ENCODE measurements at regions not wholly inside any gene's neighbourhood (a gene's known extent, or its start where the extent isn't known, plus 50 kb on each side); places are given as distances from the start of the nearest gene placed in this dataset.

DNA sequence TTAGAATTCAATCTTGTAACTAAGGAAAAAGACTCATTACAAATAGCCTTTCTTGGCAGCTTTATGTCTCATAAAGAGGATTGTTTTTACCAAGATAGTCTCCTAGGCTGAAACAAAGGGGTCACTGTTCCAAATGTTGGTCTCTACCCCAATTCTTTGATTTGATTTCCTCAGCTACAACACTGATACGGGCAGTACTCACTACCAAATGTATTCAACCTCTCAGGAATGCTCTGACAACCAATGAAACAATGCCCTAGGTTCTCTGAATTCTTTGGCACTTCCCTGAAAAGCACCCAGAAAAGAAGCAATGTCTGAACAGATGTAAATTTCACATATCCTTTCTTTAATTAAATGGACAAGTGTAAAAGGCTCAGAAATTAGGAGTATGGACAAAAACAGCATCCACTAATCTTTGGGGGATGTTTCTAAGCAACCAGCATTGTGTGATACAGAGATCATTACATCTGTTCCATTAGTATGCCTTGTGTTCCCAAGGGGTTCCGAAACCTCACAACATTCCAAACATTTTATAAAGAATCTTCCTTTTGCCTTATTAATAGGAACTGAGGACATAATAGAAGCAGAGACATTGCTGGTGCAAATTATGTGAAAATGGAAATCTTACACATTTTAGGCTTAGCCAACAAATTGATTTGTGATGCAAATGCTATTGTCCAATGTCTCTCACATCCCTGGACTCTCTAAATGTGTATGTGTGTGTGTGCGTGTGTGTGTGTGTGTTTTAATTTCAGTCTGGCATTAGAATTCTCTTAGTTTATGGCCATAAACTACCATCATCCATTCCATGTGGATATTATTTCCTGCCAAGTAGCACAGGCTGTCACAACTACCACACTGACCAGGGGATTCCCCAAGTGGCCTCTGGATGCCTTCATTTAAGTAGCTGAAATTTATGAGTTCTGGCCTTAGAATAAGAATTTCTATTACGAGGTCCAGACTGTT is 276.0 kb downstream of the MTX2 start:
- no peak for DNase-seq

DNA sequence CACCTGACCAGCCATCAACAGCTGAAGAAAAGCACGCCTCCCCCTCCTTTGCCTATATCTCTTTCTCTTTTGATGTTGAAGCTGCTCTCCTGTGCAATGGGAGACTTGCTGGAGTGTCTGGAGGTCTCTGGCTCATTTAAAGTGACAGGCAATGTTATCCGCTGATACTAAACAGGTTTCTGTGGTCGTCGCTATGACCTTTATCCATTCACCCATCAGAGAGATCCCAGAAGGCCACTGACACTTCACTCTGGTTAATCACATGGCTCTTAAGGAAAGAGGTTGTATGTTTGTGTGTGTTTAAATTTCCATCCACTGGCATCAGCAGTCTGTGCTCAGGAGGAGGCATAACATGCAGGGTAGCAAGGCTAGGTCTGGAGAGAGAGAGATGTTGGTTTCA is 277.3 kb downstream of the MTX2 start:
- no peak for DNase-seq

- DNase-seq, result no peak
Measured at GRCh38 chr2:176552501-176553135, 283.4 kb downstream of the MTX2 start.

DNA sequence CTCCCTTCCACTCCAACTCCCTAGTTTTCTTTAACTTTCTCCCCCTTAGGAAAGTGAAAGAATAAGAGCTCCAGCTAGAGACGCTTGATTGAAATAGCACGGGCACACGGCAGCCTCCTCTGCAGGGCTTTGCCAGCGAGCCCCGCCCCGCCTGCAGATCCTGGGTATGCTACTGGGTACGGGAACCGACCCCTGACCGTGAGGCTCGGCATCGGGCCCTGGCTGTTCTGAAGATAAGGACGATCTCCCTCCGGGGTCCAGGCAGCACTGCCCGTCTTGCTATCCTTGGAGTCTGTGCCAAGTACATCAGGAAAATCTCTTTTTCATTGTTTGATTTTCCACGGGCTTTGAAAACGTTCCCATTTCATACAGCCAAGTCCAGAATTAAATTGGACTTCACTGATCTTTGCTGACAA is 284.5 kb downstream of the MTX2 start:
- no peak for DNase-seq

DNA sequence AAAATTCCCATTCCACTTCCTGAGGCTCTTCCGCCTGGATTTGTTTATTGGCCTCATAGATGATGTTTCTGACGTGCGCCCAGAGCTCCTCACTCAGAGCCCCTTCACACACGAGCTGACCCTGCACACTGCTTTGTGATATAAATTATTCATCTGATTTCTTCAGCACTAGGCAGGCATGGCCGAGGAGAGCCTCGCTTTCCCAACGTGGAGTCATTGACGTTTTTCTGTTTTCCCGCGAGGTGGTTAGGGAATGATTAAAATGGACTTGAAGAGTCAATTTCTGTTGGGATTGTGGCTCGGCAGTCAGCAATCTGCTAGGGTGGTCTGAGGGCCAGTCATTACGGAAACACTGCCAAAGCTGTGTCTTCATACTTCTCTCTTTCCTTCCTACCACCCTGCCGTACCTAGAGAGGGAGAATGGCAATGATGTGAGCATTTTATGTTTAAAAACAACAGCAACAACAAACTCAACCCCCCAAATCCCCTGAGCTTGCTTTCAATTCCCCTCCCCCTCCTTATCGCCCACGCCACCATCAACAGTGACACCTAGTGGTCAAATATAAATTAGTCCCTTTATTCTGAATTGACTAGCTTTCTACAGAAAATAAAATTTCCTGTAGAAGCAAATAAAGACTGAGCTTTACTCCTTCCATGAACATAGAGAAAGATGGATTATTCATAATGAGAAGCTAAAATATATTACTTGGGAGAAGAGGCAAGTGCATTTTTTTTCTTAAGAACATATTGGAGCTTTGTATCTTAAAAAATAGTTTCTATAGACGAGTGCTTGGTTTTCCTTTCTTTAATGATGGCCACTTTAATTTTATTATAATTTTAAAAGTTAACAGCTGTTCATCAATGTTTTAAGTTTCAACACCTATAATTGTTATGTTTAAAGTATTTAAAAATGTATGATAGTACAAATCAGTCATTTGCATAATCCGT is 285.1 kb downstream of the MTX2 start:
- DNase-seq, result no peak

- no peak for DNase-seq
Measured at GRCh38 chr2:176555112-176555511, 285.9 kb downstream of the MTX2 start.

DNA sequence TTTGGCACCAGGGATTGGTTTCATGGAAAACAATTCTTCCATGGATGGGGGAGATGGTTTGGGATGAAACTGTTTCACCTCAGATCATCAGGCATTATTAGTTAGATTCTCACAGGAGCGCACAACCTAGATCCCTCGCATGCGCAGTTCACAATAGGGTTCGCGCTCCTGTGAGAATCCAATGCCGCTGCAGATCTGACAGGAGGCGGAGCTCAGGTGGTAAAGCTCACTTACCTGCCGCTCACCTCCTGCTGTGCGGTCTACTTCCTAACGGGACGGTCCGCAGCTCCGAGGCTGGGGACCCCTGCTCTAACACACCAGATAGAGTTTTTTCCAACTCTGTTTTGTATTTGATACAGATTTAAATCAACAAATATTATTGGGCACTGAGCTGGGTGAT is 286.5 kb downstream of the MTX2 start:
- DNase-seq, result no peak

DNA sequence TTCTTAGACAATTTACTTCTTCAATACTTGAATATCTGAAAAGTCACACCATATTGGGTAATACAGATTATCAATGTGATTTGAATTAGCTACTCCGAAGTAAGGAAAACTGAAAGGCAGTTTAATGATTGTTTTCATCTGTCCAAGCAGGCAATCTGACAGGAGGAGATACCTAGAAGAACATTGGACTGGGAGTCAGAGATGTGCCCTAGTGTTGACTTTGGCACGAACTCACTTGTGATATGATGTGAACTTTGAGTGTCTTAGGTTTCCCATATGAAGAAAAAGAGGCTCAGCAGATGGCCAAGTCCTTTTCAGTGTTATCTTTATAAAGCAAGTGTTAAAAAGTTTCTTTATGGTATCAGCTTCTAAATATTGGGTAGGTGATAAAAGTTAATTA is 287.1 kb downstream of the MTX2 start:
- DNase-seq, result no peak

GRCh38 chr2:176557821-176558220 is 288.6 kb downstream of the MTX2 start:
- DNase-seq, result no peak

DNA sequence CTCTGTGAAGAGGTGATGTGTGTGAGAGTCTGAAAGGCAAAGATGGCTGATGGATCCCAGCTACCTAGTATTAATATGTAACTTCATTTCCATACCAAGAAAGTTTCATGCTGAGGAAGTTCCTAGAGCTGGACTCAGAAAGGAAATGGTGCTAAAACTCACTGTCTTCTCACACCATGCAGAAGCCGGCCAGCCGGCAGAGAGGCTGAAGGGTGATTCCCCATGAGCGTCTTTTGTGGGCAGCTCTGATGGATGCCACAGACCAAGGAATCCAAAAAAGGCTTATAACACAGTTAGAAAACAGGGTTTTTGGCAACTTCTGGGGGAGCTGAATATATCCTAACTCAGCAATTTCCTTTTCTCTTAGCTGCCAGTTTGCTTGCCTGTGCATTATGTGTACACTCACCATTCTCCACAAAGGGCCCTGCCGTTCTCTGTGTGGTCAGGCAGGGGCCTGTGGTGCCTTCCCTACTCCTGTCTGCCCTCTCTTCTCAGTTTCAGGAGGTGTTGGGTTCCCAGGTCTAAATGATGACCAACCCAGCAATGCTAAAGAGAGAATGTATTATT is 289.4 kb downstream of the MTX2 start:
- DNase-seq, result no peak

- DNase-seq, result no peak
Measured at GRCh38 chr2:176560296-176560695, 291.1 kb downstream of the MTX2 start.

DNA sequence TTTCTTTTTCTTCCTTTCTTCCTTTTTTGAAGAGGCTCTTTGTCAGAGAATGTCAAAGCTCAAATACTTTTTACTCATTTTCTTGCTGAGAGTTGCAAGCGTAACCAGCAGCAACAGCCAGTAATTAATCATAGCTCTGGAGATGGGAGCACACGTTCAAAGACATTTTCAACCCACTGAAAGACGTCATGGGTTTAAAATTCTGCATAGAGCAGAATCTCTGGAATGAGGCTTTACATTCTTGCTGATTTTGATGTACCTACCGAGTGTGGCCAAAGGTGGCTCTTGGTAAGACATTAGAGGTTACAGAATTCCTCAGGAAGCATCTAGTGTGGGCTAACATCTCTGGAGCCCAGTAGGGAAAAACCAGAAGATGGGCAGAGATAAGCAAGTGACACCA is 292.5 kb downstream of the MTX2 start:
- DNase-seq, result no peak

- no peak for DNase-seq
Measured at GRCh38 chr2:176562359-176563078, 293.3 kb downstream of the MTX2 start.

DNA sequence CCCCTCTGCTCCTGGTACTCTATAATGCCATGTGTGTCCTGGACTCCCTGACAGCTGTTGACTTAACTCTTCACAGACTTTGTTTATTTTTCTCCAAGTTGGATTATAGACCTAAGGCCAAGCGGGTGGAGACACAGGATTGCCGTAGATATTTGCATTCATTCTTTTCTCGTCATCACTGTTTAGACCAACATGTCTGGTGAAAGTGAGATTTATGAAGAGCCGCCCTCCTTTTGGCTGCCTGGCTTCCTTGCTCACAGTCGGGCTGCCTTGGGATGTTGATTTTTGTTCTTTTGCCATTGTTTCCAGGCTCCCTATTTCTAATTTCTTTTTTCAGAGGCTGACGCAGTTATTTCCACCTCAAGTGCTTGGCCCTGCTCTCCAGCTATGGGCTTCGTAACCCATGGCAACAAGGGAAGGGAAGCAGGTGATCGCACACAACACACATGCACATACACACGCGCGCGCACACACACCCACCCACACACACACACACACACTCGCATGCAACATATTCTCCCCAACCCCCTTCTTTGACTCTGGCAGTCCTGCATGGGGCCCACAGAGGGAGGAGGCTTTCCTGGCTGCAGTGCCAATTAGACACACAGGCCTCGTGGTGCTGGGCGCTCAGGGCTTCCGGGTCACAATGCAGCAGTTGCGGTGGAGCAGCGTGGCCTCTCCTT is 296.5 kb downstream of the MTX2 start:
- no peak for DNase-seq

DNA sequence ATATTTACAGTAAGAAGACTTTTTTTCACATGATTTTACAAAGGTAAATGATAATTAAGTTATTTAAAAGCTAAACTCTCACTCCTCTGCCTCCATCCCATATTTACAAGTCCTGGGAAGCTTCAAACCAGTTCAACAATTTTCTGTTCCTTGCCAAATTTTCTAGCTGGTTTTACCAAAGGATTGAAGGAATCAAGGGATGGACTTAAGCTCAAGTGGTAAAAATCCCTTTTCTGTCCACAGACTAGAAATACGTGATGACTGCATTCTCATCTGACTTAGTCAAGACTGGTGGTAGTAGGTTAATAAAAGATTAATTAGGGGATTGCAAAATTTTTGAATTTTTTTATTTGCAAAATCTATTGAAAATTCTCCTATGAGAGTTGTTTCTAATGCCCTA is 297.3 kb downstream of the MTX2 start:
- no peak for DNase-seq

- DNase-seq, result no peak
Measured at GRCh38 chr2:176566961-176567360, 297.7 kb downstream of the MTX2 start.

DNA sequence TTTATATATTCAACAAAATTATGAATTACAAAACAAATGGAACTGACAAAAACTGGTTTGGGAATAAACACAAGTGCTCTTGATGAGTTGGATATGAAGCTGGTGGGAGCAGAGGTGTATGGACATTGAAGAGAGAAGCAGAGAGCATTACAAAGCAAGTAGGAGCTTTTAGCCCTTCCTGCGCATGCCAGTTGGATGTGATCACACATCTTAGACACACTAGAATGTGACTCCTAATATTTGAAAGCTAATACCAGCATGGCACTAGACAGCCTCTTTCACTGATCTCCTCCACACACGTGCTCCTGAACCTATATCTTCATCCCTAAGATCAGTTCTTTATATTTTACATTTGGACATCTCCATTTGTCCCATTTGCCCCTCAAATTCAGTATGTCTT is 298.1 kb downstream of the MTX2 start:
- DNase-seq, result no peak

DNA sequence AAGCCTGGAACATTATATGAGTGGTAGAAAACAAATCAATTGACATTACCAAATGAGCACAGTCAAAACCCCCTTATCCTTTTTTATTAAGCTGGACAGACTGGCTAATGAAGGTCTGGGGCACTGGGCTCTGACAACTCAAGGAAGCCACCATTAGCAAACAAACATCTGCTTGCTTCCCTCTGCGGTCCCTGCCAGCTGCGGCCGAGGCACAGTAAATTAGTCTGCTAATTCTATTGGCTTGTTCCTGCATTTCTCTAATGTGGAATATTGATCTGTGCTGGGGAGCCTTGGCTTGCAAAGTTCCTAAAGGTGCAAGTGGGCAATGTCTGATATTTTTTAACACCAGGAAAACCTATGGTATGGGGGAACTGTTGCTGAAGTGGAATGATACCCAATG is 300.3 kb downstream of the MTX2 start:
- DNase-seq, result no peak

GRCh38 chr2:176573612-176574483 is 304.6 kb downstream of the MTX2 start:
- no peak for DNase-seq

DNA sequence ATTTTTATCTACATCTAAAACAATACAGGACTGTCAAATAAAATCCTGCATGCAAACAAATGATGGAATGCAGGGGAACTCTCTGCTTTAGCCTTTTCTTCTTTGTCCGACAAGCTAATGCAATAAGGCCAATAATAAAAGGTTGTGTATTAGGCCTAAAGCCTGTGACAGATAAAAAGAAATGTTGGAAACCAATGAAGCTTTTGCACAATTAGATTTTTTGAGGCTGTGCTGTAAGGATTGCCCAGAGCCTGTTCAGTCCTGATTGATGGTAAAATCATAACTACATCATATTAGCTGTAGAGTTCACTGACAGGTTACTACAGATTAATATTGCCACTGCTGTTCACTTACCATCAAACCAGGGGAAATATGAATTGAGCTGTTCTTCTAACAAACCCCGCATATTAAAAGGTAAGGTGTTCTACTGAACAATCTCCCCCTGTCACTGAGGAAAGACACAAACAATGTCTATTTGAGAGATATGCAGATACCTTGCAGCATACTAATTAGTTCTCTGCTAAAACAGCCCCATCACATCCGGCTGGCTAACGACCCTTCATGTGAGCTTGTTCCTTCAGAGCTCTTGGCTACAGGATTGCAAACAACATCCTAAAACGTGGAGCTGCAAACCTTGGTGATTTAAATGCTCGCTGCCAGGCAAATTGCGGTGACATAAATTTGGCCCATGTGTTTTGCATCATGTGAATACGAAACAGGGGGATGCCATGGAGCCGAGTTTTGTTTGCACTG is 305.4 kb downstream of the MTX2 start:
- no peak for DNase-seq

All from CD4-positive, alpha-beta T cell treated with Interleukin-15 for 1 hour (primary cell).